GM12878 (cell line): ENCODE measurements at regions not wholly inside any gene's neighbourhood (a gene's known extent, or its start where the extent isn't known, plus 50 kb on each side); places are given as distances from the start of the nearest gene placed in this dataset.

ENCODE experiments used
- ATAC-seq: fragments of 200-7000 bp; cut with Tn5 transposase; 3 replicates; pipeline ENCODE4 v1.9.1; 2020; ENCODE audit warnings: mild to moderate bottlenecking, moderate library complexity
- BruUV-seq: library from RNA; stranded (reverse); fragments of 400-500 nt; replicated peaks from 2 replicates; lab custom pipeline; 2021; lab: Mats Ljungman, UMichigan
- CTCF ChIA-PET: fragments of 300-600 bp; sonication (Branson Sonifier 250); formaldehyde crosslinking; extraction: SDS; loops from one replicate; lab custom pipeline; 2021; ENCODE audit warnings: inconsistent platforms; lab: Yijun Ruan, JAX
- POLR2A ChIA-PET: fragments of 350-600 bp; formaldehyde crosslinking; extraction: SDS; loops from one replicate; lab custom pipeline; 2021; ENCODE audit warnings: inconsistent platforms; lab: Charles Lee
- RAD21 ChIA-PET: fragments of 300-600 bp; sonication (Branson Sonifier 250); formaldehyde crosslinking; loops from one replicate; lab custom pipeline; 2023; ENCODE audit warnings: antibody characterized with exemption; ENCODE audit not compliant: unreplicated experiment; lab: Charles Lee
- SMC1A ChIA-PET: fragments of 300-600 bp; sonication (Branson Sonifier 250); formaldehyde crosslinking; loops from one replicate; lab custom pipeline; 2023; ENCODE audit not compliant: unreplicated experiment, uncharacterized antibody; lab: Charles Lee
- DNase-seq: peaks from one replicate; pipeline ENCODE4 v3.0.0-alpha.2; 2011; ENCODE audit warnings: low read depth, low spot score
- FAIRE-seq: peaks from 3 replicates; lab custom pipeline; 2011; peaks lifted over from hg19 to GRCh38; lab: Jason Lieb, UNC
- H2AFZ ChIP-seq: 2 replicates; pipeline ENCODE4 v1.6.0; 2011; ENCODE audit warnings: low read depth, low read length, control low read depth; ENCODE audit not compliant: control insufficient read depth
- H3K27ac ChIP-seq: 2 replicates; pipeline ENCODE4 v1.5.1; 2011; ENCODE audit warnings: control low read depth; ENCODE audit not compliant: control insufficient read depth, insufficient read depth
- H3K27me3 ChIP-seq, 2 experiments: replicated peaks in 1 of 2; 2 replicates each; pipeline versions ENCODE4 v1.6.0 to v1.6.1; 2011; ENCODE audit warnings: low read length in 1 of 2; ENCODE audit not compliant: control insufficient read depth in 2 of 2, insufficient read depth in 2 of 2
- H3K36me3 ChIP-seq, 2 experiments: 2 replicates each; pipeline ENCODE4 v1.5.1; 2011; ENCODE audit warnings: low read length in 1 of 2; ENCODE audit not compliant: control insufficient read depth in 2 of 2, insufficient read depth in 2 of 2
- H3K4me1 ChIP-seq: 2 replicates; pipeline ENCODE4 v1.6.1; 2011; ENCODE audit warnings: mild to moderate bottlenecking, low read length, moderate library complexity, mixed read lengths; ENCODE audit not compliant: control insufficient read depth, insufficient read depth
- H3K4me2 ChIP-seq: 2 replicates; pipeline ENCODE4 v1.6.0; 2011; ENCODE audit warnings: control low read depth; ENCODE audit not compliant: control insufficient read depth, insufficient read depth
- H3K4me3 ChIP-seq: fragments of 200-600 bp; sonication (generic); 2 replicates; pipeline ENCODE4 v1.5.1; 2016
- H3K79me2 ChIP-seq: 2 replicates; pipeline ENCODE4 v1.6.0; 2011; ENCODE audit warnings: low read length; ENCODE audit not compliant: control insufficient read depth, insufficient read depth
- H3K9ac ChIP-seq: 2 replicates; pipeline ENCODE4 v1.8.0; 2011; ENCODE audit warnings: low read length, control low read depth, mixed read lengths; ENCODE audit not compliant: control insufficient read depth, insufficient read depth
- H3K9me3 ChIP-seq: replicated peaks from 3 replicates; pipeline ENCODE4 v1.5.1; 2011; ENCODE audit warnings: mild to moderate bottlenecking, low read length; ENCODE audit not compliant: control insufficient read depth, insufficient read depth
- H4K20me1 ChIP-seq: 2 replicates; pipeline ENCODE4 v1.6.0; 2011; ENCODE audit not compliant: control insufficient read depth, insufficient read depth
- BCL11A ChIP-seq: IDR thresholded peaks from 2 replicates; pipeline ENCODE4 v1.6.1; 2011; ENCODE audit warnings: low read depth, low read length
- BCLAF1 ChIP-seq: fragments of 450-650 bp; IDR thresholded peaks from 2 replicates; pipeline ENCODE4 v1.6.1; 2017; ENCODE audit warnings: antibody characterized with exemption, mild to moderate bottlenecking, moderate library complexity
- CBX3 ChIP-seq: fragments of 200-600 bp; sonication (generic); IDR thresholded peaks from 2 replicates; pipeline ENCODE4 v1.6.1; 2016; ENCODE audit warnings: low read depth, borderline replicate concordance
- CHD4 ChIP-seq: fragments of 200-600 bp; sonication (generic); IDR thresholded peaks from 2 replicates; pipeline ENCODE4 v1.6.1; 2016; ENCODE audit warnings: mild to moderate bottlenecking
- FOS ChIP-seq: IDR thresholded peaks from 3 replicates; pipeline ENCODE4 v1.6.1; 2011; ENCODE audit warnings: borderline replicate concordance; ENCODE audit not compliant: insufficient read length; ENCODE audit errors: extremely low read depth
- FOXM1 ChIP-seq: IDR thresholded peaks from 2 replicates; pipeline ENCODE4 v1.6.1; 2012; ENCODE audit warnings: low read depth, mild to moderate bottlenecking, inconsistent platforms, low read length, moderate library complexity
- GATAD2B ChIP-seq: fragments of 450-650 bp; conservative IDR thresholded peaks from 2 replicates; pipeline ENCODE4 v1.6.1; 2017; ENCODE audit warnings: low read depth, mild to moderate bottlenecking, moderate library complexity
- KAT2A ChIP-seq: conservative IDR thresholded peaks from 2 replicates; pipeline ENCODE4 v1.6.1; 2011; ENCODE audit warnings: low read depth, low read length; ENCODE audit not compliant: control insufficient read depth
- MEF2B ChIP-seq: fragments of 450-650 bp; IDR thresholded peaks from 2 replicates; pipeline ENCODE4 v1.6.1; 2018; ENCODE audit warnings: mild to moderate bottlenecking, moderate library complexity; ENCODE audit not compliant: partially characterized antibody, poor library complexity, severe bottlenecking
- MYB ChIP-seq: fragments of 150-350 bp; IDR thresholded peaks from 2 replicates; pipeline ENCODE4 v1.6.1; 2014; ENCODE audit warnings: mild to moderate bottlenecking, low read depth, low read length, borderline replicate concordance
- NR2C2 ChIP-seq: IDR thresholded peaks from 2 replicates; pipeline ENCODE4 v1.6.1; 2011; ENCODE audit warnings: borderline replicate concordance, low read depth; ENCODE audit not compliant: control insufficient read depth, insufficient read length
- SMAD1 ChIP-seq: fragments of 450-650 bp; IDR thresholded peaks from 2 replicates; pipeline ENCODE4 v1.6.1; 2018; ENCODE audit warnings: mild to moderate bottlenecking, low read depth; ENCODE audit not compliant: partially characterized antibody
- SMAD5 ChIP-seq: IDR thresholded peaks from 2 replicates; pipeline ENCODE4 v1.6.1; 2016; ENCODE audit warnings: antibody characterized with exemption, low read depth
- SPI1 ChIP-seq: IDR thresholded peaks from 2 replicates; pipeline ENCODE4 v1.6.1; 2011; ENCODE audit warnings: low read depth, mild to moderate bottlenecking, low read length, moderate library complexity, borderline replicate concordance; ENCODE audit not compliant: insufficient read depth
- STAT3 ChIP-seq: IDR thresholded peaks from 2 replicates; pipeline ENCODE4 v1.6.1; 2011; ENCODE audit warnings: low read depth, low read length, improper control_type of control experiment
- TARDBP ChIP-seq: IDR thresholded peaks from 2 replicates; pipeline ENCODE4 v1.6.1; 2016; ENCODE audit warnings: borderline replicate concordance
- WGBS: methylation state at CpG from one replicate; pipeline ENCODE4 v1.1.6; 2016; ENCODE audit warnings: low lambda C conversion rate; ENCODE audit not compliant: insufficient replicate concordance, insufficient coverage; ENCODE audit errors: missing lambda C conversion rate; 5-methylcytosine and 5-hydroxymethylcytosine counted together
- in situ Hi-C: fragments of 300-500 bp; cut with MboI; formaldehyde crosslinking; loops from 9 replicates; pipeline ENCODE4 v1.14.3; 2018; ENCODE audit warnings: mixed read lengths
- intact Hi-C: fragments of 100-400 bp; cut with micrococcal nuclease; formaldehyde crosslinking; loops from one replicate; pipeline ENCODE4 v1.14.2; 2022; ENCODE audit not compliant: unreplicated experiment

DNA sequence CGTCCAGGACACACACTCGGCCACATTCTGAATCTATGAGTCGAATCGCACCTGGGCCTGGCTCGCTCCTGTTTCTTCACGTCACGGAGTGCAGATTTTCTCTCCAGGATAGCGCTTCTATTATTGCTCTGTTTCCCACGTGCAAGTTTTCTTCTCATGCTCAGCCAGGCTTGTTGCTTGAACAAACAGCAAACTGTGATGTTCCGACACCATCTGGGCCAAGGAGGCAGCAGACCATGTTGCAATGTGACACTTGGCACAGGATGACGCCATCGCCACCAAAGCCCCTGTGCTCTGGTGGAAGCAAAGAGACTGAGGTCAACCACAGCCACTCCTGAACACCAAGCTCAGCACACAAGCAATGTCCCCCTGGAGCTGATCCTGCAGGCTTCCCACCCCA lies 507.1 kb upstream of the ADARB2 start:
- in situ Hi-C loops (no loop called here), intact Hi-C loops (no loop called here)
- Histone ChIP-seq H3K4me1 (no peaks in the 10 kb centered on the region), H3K36me3 (no peaks in the 10 kb centered on the region), H3K9ac (no peak overlapping the region), H3K9me3 (no peaks in the 10 kb centered on the region), H4K20me1 (no peaks in the 10 kb centered on the region), H3K4me3 (no peak overlapping the region), H2AFZ (no peak overlapping the region), H3K27ac (no peak overlapping the region), H3K79me2 (no peaks in the 10 kb centered on the region), H3K27me3 (no peaks in the 10 kb centered on the region), H3K4me2 (no peak overlapping the region)
- no peak for ATAC-seq
- ChIA-PET RAD21 (no interaction called here), CTCF (interaction anchor here (0.8 kb wide), 1 partner anchor 142 kb away, joined by 3 read pairs; no protein-coding TSS in a partner anchor), SMC1A (no interaction called here), POLR2A (no interaction called here)
- WGBS, result 41% methylated on average over 12 of the region's 12 CpGs
- no TSS peak for BruUV-seq
- TF ChIP-seq BCL11A (no peak), CBX3 (no peak), GATAD2B (no peak), CHD4 (no peak), NR2C2 (no peak), MYB (no peak), SMAD1 (no peak), STAT3 (no peak), FOS (no peak), BCLAF1 (no peak), FOXM1 (no peak), TARDBP (no peak), SMAD5 (no peak), KAT2A (no peak), SPI1 (no peak), MEF2B (no peak)
- FAIRE-seq, result no peak
- DNase-seq, result no peak
